ENCODE measurements at regions not wholly inside any gene's neighbourhood (a gene's known extent, or its start where the extent isn't known, plus 50 kb on each side); places are given as distances from the start of the nearest gene placed in this dataset.

GRCh38 chr2:12124790-12125189 lies 378.4 kb downstream of the LPIN1 start:
- TF ChIP-seq CTCF (IDR thresholded peaks at IDR 0.05) = no peak
- no peak overlapping the region for H3K27ac Mint-ChIP-seq (ENCODE audit: unreplicated experiment)
- H3K4me3 Mint-ChIP-seq (ENCODE audit: unreplicated experiment) = no peak overlapping the region
- H3K27me3 Mint-ChIP-seq (ENCODE audit: low read depth) = no peaks in the 10 kb centered on the region
- H3K4me1 Mint-ChIP-seq (ENCODE audit: low read depth) = no peaks in the 10 kb centered on the region
- no peaks in the 10 kb centered on the region for H3K36me3 Mint-ChIP-seq (ENCODE audit: low read depth)
- no peak for DNase-seq (ENCODE audit: low spot score)
- H3K9me3 Mint-ChIP-seq (ENCODE audit: low read depth) = no peaks in the 10 kb centered on the region

- peak; percentile 35 for TF ChIP-seq CTCF (IDR thresholded peaks at IDR 0.05)
- no peaks in the 10 kb centered on the region for H3K4me1 Mint-ChIP-seq (ENCODE audit: low read depth)
- DNase-seq (ENCODE audit: low spot score) = no peak
- no peaks in the 10 kb centered on the region for H3K9me3 Mint-ChIP-seq (ENCODE audit: low read depth)
- no peaks in the 10 kb centered on the region for H3K27me3 Mint-ChIP-seq (ENCODE audit: low read depth)
- no peak overlapping the region for H3K27ac Mint-ChIP-seq (ENCODE audit: unreplicated experiment)
- H3K36me3 Mint-ChIP-seq (ENCODE audit: low read depth) = no peaks in the 10 kb centered on the region
- H3K4me3 Mint-ChIP-seq (ENCODE audit: unreplicated experiment) = no peak overlapping the region
These were observed 379.9 kb downstream of the LPIN1 start for GRCh38 chr2:12126318-12126717.

GRCh38 chr2:12127638-12128037 lies 381.2 kb downstream of the LPIN1 start:
- Mint-ChIP-seq H3K36me3 (ENCODE audit: low read depth) (no peaks in the 10 kb centered on the region), H3K27ac (ENCODE audit: unreplicated experiment) (no peak overlapping the region), H3K9me3 (ENCODE audit: low read depth) (no peaks in the 10 kb centered on the region), H3K27me3 (ENCODE audit: low read depth) (no peaks in the 10 kb centered on the region), H3K4me1 (ENCODE audit: low read depth) (no peaks in the 10 kb centered on the region), H3K4me3 (ENCODE audit: unreplicated experiment) (no peak overlapping the region)
- DNase-seq (ENCODE audit: low spot score) = no peak
- TF ChIP-seq CTCF (IDR thresholded peaks at IDR 0.05) = no peak

GRCh38 chr2:12131975-12132374 lies 385.5 kb downstream of the LPIN1 start:
- H3K27ac Mint-ChIP-seq (ENCODE audit: unreplicated experiment) = no peak overlapping the region
- no peak overlapping the region for H3K4me3 Mint-ChIP-seq (ENCODE audit: unreplicated experiment)
- no peak for TF ChIP-seq CTCF (IDR thresholded peaks at IDR 0.05)
- H3K4me1 Mint-ChIP-seq (ENCODE audit: low read depth) = no peaks in the 10 kb centered on the region
- DNase-seq (ENCODE audit: low spot score) = no peak
- no peaks in the 10 kb centered on the region for H3K9me3 Mint-ChIP-seq (ENCODE audit: low read depth)
- no peaks in the 10 kb centered on the region for H3K27me3 Mint-ChIP-seq (ENCODE audit: low read depth)
- no peaks in the 10 kb centered on the region for H3K36me3 Mint-ChIP-seq (ENCODE audit: low read depth)

- no peaks in the 10 kb centered on the region for H3K36me3 Mint-ChIP-seq (ENCODE audit: low read depth)
- no peak for DNase-seq (ENCODE audit: low spot score)
- TF ChIP-seq CTCF (IDR thresholded peaks at IDR 0.05) = no peak
- H3K27me3 Mint-ChIP-seq (ENCODE audit: low read depth) = peaks cover 14% of the 10 kb centered on the region
- H3K4me3 Mint-ChIP-seq (ENCODE audit: unreplicated experiment) = no peak overlapping the region
- H3K9me3 Mint-ChIP-seq (ENCODE audit: low read depth) = no peaks in the 10 kb centered on the region
- no peaks in the 10 kb centered on the region for H3K4me1 Mint-ChIP-seq (ENCODE audit: low read depth)
- H3K27ac Mint-ChIP-seq (ENCODE audit: unreplicated experiment) = no peak overlapping the region
These were observed 395.3 kb downstream of the LPIN1 start for GRCh38 chr2:12141618-12142258.

All from chondrocyte (in vitro differentiated cells).